ENCODE measurements at regions not wholly inside any gene's neighbourhood (a gene's known extent, or its start where the extent isn't known, plus 50 kb on each side); places are given as distances from the start of the nearest gene placed in this dataset.
A peak's percentile ranks its signal among the peaks of the same experiment; 100 is the strongest.

DNA sequence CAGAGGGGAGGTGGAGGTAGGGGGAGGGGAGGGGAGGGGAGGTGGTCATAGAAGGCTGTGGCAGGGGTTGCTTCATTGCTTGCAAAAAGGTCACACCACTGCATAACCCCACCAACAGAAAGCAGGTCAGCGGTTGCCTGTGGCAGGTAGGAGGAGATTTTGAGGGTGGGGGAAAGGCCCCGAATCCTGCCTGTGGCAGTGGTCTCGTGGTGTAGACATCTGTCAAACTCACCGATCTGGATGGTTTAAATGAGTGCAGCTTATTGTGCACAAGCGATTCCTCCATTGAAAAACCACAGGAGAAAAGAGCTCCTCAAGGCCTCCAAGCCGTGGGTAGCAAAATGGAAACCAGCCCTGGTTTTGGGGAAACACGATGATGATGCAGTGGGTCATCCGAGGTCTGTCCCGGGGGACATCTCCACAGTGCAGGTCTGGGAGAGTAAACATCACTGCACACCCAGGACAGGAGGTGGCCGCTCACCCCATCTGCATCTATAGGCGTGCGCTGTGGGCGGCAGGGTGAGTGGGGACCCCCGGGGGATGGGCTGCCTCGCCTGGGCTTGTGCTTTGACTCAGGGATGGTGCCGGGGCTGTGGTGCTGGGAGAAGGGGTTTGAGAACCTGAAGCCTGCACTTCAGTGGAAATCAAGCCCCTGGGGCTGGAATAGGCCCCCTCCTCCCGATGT, 112.3 kb downstream of the CRYAA start:
- Histone ChIP-seq H3K4me2 (ENCODE audit: low read length) (0 out of 2 replicates have a peak overlapping the region, but pooled peaks have one; percentile 0), H3K36me3 (replicated peaks; ENCODE audit: low read depth, low read length) (no peaks in the 10 kb centered on the region), H3K9ac (ENCODE audit: low read length) (no peak overlapping the region), H3K9me3 (ENCODE audit: insufficient read depth, low read length) (no peaks in the 10 kb centered on the region), H3K27ac (ENCODE audit: low read length) (no peak overlapping the region), H2AFZ (ENCODE audit: low read depth, low read length) (no peak overlapping the region), H3K27me3 (ENCODE audit: low read depth, low read length) (peaks cover 4% of the 10 kb centered on the region; the same call in 1 of the 2 replicates), H4K20me1 (ENCODE audit: insufficient read depth, low read length) (no peaks in the 10 kb centered on the region), H3K4me3 (ENCODE audit: low read length) (no peak overlapping the region), H3K4me1 (ENCODE audit: low read length) (0 out of 2 replicates have a peak, but pooled peaks cover 4% of the 10 kb centered on the region), H3K79me2 (ENCODE audit: low read length) (no peaks in the 10 kb centered on the region)
- TF ChIP-seq EZH2phosphoT487 (IDR thresholded peaks at IDR 0.05; ENCODE audit: low read depth): no peak
- TF ChIP-seq, protein P1, sequence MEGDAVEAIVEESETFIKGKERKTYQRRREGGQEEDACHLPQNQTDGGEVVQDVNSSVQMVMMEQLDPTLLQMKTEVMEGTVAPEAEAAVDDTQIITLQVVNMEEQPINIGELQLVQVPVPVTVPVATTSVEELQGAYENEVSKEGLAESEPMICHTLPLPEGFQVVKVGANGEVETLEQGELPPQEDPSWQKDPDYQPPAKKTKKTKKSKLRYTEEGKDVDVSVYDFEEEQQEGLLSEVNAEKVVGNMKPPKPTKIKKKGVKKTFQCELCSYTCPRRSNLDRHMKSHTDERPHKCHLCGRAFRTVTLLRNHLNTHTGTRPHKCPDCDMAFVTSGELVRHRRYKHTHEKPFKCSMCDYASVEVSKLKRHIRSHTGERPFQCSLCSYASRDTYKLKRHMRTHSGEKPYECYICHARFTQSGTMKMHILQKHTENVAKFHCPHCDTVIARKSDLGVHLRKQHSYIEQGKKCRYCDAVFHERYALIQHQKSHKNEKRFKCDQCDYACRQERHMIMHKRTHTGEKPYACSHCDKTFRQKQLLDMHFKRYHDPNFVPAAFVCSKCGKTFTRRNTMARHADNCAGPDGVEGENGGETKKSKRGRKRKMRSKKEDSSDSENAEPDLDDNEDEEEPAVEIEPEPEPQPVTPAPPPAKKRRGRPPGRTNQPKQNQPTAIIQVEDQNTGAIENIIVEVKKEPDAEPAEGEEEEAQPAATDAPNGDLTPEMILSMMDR (IDR thresholded peaks at IDR 0.05; ENCODE audit: low read depth, low read length): no peak

- H3K36me3 ChIP-seq (replicated peaks; ENCODE audit: low read depth, low read length): no peaks in the 10 kb centered on the region
- H3K9me3 ChIP-seq (ENCODE audit: insufficient read depth, low read length): no peaks in the 10 kb centered on the region
- peaks cover 4% of the 10 kb centered on the region; the same call in 1 of the 2 replicates for H3K27me3 ChIP-seq (ENCODE audit: low read depth, low read length)
- no peaks in the 10 kb centered on the region for H3K79me2 ChIP-seq (ENCODE audit: low read length)
- H3K4me3 ChIP-seq (ENCODE audit: low read length): no peak overlapping the region
- H3K27ac ChIP-seq (ENCODE audit: low read length): no peak overlapping the region
- no peak overlapping the region for H2AFZ ChIP-seq (ENCODE audit: low read depth, low read length)
- no peak overlapping the region for H3K4me2 ChIP-seq (ENCODE audit: low read length)
- TF ChIP-seq EZH2phosphoT487 (IDR thresholded peaks at IDR 0.05; ENCODE audit: low read depth): no peak
- TF ChIP-seq, protein P1 (IDR thresholded peaks at IDR 0.05; ENCODE audit: low read depth, low read length): no peak
- H4K20me1 ChIP-seq (ENCODE audit: insufficient read depth, low read length): no peaks in the 10 kb centered on the region
- peaks cover 13% of the 10 kb centered on the region for H3K4me1 ChIP-seq (ENCODE audit: low read length)
- no peak overlapping the region for H3K9ac ChIP-seq (ENCODE audit: low read length)
These were observed 110.7 kb downstream of the CRYAA start for GRCh38 chr21:43279578-43279894.

DNA sequence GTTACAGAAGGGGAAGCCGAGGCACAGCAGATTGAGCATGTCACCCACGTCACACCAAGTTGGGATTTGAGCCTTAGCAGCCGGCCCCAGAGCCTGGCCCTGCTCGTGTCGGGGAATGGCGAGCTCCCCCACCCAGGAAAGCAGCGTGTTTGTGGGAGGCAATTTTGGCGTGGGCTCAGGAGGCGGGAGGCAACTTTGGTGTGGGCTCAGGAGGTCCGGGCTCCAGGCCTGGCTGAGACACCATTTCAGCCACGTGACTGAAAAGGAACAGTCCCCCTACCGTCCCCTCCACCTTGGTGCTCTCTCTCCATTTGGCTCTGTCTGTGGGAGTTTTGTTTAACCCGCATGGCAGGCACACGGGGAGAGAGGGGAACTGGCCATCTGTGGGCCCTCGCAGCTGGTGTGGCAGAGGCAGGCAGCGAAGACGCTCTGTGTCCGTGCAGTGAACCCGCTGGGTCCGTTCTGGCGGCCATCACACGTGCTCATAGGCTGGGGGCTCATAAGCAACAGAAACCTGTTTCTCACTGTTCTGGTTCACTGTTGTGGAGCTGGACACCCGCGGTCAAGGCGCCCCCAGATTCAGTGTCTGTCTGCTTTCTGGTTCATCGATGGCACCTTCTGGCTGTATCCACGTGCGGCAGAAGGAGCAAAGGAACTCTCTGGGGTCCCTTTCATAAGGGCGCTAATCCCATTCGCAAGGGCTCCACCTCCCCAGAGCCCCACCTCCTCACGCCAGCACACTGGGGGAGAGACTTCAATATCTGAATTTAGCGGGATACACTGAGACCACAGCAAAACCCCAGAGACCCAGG, 110.2 kb downstream of the CRYAA start:
- Histone ChIP-seq H3K9me3 (ENCODE audit: insufficient read depth, low read length) (no peaks in the 10 kb centered on the region), H3K27me3 (ENCODE audit: low read depth, low read length) (peaks cover 4% of the 10 kb centered on the region; the same call in 1 of the 2 replicates), H4K20me1 (ENCODE audit: insufficient read depth, low read length) (no peaks in the 10 kb centered on the region), H3K4me1 (ENCODE audit: low read length) (peaks cover 15% of the 10 kb centered on the region), H3K27ac (ENCODE audit: low read length) (no peak overlapping the region), H2AFZ (ENCODE audit: low read depth, low read length) (no peak overlapping the region), H3K4me3 (ENCODE audit: low read length) (no peak overlapping the region), H3K36me3 (replicated peaks; ENCODE audit: low read depth, low read length) (no peaks in the 10 kb centered on the region), H3K9ac (ENCODE audit: low read length) (no peak overlapping the region), H3K4me2 (ENCODE audit: low read length) (no peak overlapping the region), H3K79me2 (ENCODE audit: low read length) (no peaks in the 10 kb centered on the region)
- no peak for TF ChIP-seq EZH2phosphoT487 (IDR thresholded peaks at IDR 0.05; ENCODE audit: low read depth)

DNA sequence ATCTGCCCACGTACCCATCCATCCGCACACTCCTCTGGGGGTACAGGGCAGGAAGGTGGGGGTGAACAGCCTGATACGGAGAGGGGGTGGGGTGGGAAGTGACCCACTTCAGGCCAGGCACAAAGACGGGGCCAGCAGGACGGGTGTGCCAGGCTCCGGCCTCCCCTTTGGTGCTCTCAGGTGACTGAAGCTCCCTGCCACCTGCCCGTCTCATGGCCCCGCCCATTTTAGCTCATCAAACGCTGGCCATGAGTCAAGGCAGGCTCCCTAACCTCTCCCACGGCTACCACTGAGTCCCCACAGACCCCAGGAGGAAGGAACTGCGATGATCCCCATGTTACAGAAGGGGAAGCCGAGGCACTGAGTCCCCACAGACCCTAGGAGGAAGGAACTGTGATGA, 109.6 kb downstream of the CRYAA start:
- no peaks in the 10 kb centered on the region for H4K20me1 ChIP-seq (ENCODE audit: insufficient read depth, low read length)
- no peaks in the 10 kb centered on the region for H3K9me3 ChIP-seq (ENCODE audit: insufficient read depth, low read length)
- H3K36me3 ChIP-seq (replicated peaks; ENCODE audit: low read depth, low read length): no peaks in the 10 kb centered on the region
- no peak overlapping the region for H3K4me3 ChIP-seq (ENCODE audit: low read length)
- H3K79me2 ChIP-seq (ENCODE audit: low read length): no peaks in the 10 kb centered on the region
- no peak overlapping the region for H3K4me2 ChIP-seq (ENCODE audit: low read length)
- no peak overlapping the region for H3K9ac ChIP-seq (ENCODE audit: low read length)
- no peak overlapping the region for H3K27ac ChIP-seq (ENCODE audit: low read length)
- H3K27me3 ChIP-seq (ENCODE audit: low read depth, low read length): peaks cover 4% of the 10 kb centered on the region; the same call in 1 of the 2 replicates
- TF ChIP-seq, protein P1 (IDR thresholded peaks at IDR 0.05; ENCODE audit: low read depth, low read length): no peak
- no peak for TF ChIP-seq EZH2phosphoT487 (IDR thresholded peaks at IDR 0.05; ENCODE audit: low read depth)
- H3K4me1 ChIP-seq (ENCODE audit: low read length): peaks cover 21% of the 10 kb centered on the region
- H2AFZ ChIP-seq (ENCODE audit: low read depth, low read length): no peak overlapping the region
